GM19240 (cell line): ENCODE measurements at regions not wholly inside any gene's neighbourhood (a gene's known extent, or its start where the extent isn't known, plus 50 kb on each side); places are given as distances from the start of the nearest gene placed in this dataset.

ENCODE experiments used
- DNase-seq: peaks from one replicate; pipeline ENCODE4 v3.0.0; 2011; ENCODE audit warnings: low spot score; ENCODE audit not compliant: insufficient read length

- no peak for DNase-seq
Observed at GRCh38 chr2:117512307-117512706, 302.2 kb upstream of the DDX18 start.

GRCh38 chr2:117514371-117514770 is 300.1 kb upstream of the DDX18 start:
- no peak for DNase-seq

DNA sequence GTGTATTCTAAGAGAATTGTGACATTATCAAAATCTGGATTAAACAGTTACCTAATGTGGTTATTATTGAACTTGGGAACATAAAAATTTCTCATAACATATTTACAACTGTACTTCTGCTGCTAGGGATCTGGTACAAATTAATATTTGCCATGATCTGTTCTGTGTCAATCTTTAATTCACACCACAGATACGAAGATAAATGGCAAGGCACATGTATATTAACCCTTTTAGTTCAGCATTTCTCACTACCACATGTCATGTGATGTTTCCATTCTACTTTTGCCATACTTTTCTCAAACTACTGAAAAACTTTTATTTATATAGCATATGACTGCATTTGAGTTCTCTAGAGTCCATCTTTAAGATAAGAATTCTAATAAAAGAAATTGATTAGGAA is 295.3 kb upstream of the DDX18 start:
- no peak for DNase-seq

DNA sequence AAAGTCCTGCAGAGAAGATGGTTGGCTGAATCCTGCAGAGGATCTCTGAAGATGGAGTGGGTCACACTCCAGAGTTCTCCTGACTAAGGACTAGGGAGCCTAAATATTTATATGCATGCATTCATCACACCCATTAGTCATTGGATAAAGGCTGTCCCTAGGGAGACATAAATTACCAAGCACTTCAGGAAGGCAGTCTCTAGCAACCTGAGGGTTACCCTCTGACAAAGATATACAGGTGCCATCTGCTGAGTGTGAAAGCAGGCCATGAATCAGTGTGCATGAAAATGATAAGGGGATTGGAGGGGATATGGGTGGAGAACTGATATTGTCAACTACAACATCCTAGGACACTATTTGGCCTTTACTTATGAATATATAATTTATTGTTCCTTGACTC is 294.8 kb upstream of the DDX18 start:
- DNase-seq = no peak

DNA sequence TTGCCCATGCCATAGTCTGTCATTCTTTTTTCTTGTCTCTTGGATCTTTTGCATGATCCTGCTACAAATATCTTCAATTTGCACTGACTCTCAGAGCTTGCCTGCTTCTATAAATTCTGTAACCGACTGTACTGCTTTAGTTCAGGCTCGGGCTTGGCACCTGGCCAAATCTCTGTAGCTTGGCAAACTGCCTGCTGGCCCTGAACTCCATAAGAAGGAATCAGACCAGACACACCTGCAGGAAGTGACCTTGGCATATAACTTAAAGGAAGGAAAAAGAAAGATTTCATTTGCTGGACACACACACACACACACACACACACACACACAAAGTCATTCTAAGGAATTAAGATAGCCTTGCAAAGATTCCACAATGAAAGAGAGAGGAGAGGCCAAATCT is 291.2 kb upstream of the DDX18 start:
- DNase-seq = no peak

DNA sequence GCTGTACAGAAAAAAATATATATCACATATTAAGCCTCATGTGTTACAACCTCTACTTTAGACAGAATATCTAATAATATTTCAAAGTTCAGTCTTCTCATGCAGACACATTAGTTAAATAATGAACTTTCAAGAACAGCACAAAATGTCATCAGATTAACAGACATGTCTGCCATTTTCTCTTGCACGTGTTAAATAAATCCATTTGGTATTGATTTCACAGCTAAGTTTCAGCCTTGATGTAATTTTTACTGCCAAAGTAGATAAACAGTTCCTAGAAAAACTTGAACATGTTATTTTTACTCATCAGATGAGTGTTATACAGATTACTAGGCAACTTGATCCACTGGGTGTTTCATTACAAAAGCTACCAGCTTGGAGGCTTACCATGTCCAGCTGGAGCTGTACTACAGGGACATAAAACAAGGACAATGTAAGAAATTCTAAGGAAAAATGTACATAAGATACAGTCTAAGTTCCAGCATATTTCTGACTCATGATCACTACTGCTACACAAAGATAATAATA is 290.7 kb upstream of the DDX18 start:
- DNase-seq = no peak

- no peak for DNase-seq
Observed at GRCh38 chr2:117536139-117536538, 278.4 kb upstream of the DDX18 start.

DNA sequence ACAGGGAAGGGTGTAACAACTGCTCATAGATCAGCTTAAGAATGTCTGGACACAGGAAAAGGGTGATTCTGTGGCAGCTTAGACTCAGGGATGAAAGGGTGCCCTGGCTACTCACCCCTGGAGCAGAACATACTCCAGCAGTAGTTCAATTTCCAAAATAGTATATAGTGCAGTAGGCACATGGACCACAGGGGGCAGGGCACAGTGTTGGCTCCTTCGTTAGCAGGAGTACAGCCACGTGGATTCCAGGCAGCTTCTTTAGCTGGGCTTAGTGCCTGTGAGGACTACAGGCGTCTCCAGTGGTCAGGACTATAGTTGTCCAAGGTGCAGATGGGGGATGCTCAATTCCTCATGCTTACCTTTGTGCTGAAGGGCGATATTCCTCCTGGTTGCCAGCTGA is 277.5 kb upstream of the DDX18 start:
- no peak for DNase-seq

DNA sequence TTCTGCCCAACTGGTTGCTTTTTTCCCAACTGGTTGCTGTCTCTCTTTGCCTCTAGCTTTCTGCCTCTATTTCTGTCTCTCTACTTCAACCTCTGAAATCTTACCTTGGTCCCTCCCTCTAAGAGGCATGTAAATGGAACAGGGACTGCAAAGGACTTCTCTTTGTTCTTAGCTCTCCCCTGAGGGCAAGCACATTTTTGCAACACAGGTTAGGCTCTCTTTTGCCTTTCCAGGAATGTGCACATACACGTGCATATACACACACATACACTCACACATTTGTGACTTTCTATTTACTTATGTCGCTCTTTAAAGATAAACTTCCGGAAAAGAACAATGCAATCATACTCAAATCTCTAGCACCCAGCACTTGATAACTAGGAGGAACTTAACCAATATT is 262.6 kb upstream of the DDX18 start:
- no peak for DNase-seq

DNA sequence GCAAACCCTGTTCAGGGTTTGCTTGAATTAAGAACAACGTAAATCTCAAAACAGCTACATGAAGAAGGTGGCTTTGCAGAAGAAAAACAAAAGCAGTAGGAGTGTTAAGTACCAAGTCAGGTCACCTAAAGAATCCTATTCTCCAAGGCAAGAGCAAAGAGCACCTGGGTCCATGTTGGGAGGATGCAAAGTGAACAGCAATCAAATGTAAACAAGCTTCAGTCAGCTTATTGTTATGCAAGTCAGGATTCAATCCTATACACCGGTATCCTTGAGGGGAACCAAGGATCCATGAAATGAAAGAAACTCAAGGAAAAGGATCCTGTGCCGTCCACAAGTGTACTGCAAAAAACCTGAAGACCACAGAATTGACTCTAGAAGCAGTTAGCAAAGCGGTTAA is 261.0 kb upstream of the DDX18 start:
- DNase-seq = no peak

GRCh38 chr2:117555965-117556364 is 258.5 kb upstream of the DDX18 start:
- DNase-seq = no peak

- no peak for DNase-seq
Observed at GRCh38 chr2:117557626-117558025, 256.9 kb upstream of the DDX18 start.

GRCh38 chr2:117562654-117563053 is 251.8 kb upstream of the DDX18 start:
- DNase-seq = no peak

GRCh38 chr2:117571590-117572349 is 242.7 kb upstream of the DDX18 start:
- DNase-seq = no peak

- DNase-seq = no peak
Observed at GRCh38 chr2:117587310-117587709, 227.2 kb upstream of the DDX18 start.

DNA sequence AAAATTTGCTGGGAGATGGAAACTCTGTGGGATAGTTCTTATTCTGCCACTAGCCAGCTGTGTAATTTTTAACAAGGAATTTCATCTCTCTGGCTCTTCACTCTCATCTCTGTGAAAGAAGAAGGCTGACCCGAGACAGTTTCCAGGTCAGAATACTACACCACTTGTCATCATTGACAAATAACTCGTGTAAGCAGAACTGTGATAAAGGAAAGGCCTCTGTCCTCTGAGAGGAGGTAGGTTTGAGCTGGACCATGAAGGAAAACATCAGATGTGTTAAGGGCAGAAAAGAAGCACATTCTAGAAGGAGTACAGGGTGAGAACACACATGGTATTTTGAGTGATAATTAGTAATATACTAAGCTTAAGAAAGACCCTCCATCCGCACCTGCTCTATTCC is 211.4 kb upstream of the DDX18 start:
- no peak for DNase-seq

GRCh38 chr2:117603567-117603966 is 210.9 kb upstream of the DDX18 start:
- DNase-seq = no peak

GRCh38 chr2:117607202-117607601 is 207.3 kb upstream of the DDX18 start:
- no peak for DNase-seq

GRCh38 chr2:117613101-117613500 is 201.4 kb upstream of the DDX18 start:
- DNase-seq = no peak

- no peak for DNase-seq
Observed at GRCh38 chr2:117614296-117614695, 200.2 kb upstream of the DDX18 start.

GRCh38 chr2:117614823-117615534 is 199.5 kb upstream of the DDX18 start:
- no peak for DNase-seq

DNA sequence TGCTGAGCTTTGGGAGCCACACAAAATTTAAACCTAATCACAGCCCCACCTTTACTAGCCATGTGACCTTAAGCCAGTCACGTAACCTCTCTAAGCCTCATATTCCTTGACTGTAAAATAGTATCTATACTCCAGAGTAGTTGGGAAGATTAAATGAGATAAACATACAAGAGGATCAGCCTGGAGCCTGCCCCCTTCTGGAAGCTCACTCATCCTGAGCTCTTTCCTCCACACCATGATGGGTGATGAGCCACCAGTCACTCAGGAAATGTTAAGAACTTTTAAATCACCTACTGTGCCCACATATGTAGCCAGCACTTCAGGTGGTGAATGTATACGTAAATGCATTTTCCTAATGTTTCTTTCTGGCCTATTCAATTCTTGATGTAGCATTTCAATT is 195.9 kb upstream of the DDX18 start:
- no peak for DNase-seq

- no peak for DNase-seq
Observed at GRCh38 chr2:117621326-117621725, 193.2 kb upstream of the DDX18 start.
